Activated B cell treated with CpG ODN at 0.5 μM for 24 hours (primary cell): ENCODE measurements at regions not wholly inside any gene's neighbourhood (a gene's known extent, or its start where the extent isn't known, plus 50 kb on each side); places are given as distances from the start of the nearest gene placed in this dataset.

Experiments
- ATAC-seq: fragments of 200-7000 bp; cut with Tn5 transposase; one replicate; pipeline ENCODE4 v1.10.0; 2021; ENCODE audit warnings: low read depth, mild to moderate bottlenecking, moderate library complexity
- CTCF ChIA-PET: fragments of 350-600 bp; sonication (Branson Sonifier 250); formaldehyde crosslinking; loops from one replicate; lab custom pipeline; 2021; ENCODE audit warnings: antibody characterized with exemption; lab: Charles Lee
- POLR2A ChIA-PET: fragments of 350-600 bp; sonication (Branson Sonifier 250); formaldehyde crosslinking; loops from one replicate; lab custom pipeline; 2021; ENCODE audit warnings: antibody characterized with exemption; lab: Charles Lee
- DNase-seq: peaks from one replicate; pipeline ENCODE4 v3.0.0; 2022
- H3K27ac Mint-ChIP-seq: one replicate; pipeline ENCODE4 v1.8.0; 2020; ENCODE audit warnings: mixed read lengths
- H3K27me3 Mint-ChIP-seq: one replicate; pipeline ENCODE4 v1.8.0; 2021; ENCODE audit warnings: mixed read lengths
- H3K36me3 Mint-ChIP-seq: one replicate; pipeline ENCODE4 v1.8.0; 2021; ENCODE audit warnings: low read depth, mixed read lengths
- H3K4me1 Mint-ChIP-seq: one replicate; pipeline ENCODE4 v1.8.0; 2021; ENCODE audit warnings: mixed read lengths
- H3K4me3 Mint-ChIP-seq: one replicate; pipeline ENCODE4 v1.8.0; 2020; ENCODE audit warnings: mild to moderate bottlenecking, mixed read lengths
- H3K9me3 Mint-ChIP-seq: one replicate; pipeline ENCODE4 v1.8.0; 2020; ENCODE audit warnings: mixed read lengths
- intact Hi-C: fragments of 100-400 bp; cut with micrococcal nuclease; formaldehyde crosslinking; loops from one replicate; pipeline ENCODE4 v1.15.1; 2024
- TF ChIP-seq, protein P1 (sequence below): fragments of 200-600 bp; IDR thresholded peaks from one replicate; pipeline ENCODE4 v1.8.0; 2022; ENCODE audit warnings: antibody characterized with exemption, mild to moderate bottlenecking

- intact Hi-C loops: no loop called here
- CTCF ChIA-PET: no interaction called here
These were observed 287.4 kb upstream of the TARS1 start for GRCh38 chr5:33153372-33153771.

GRCh38 chr5:33153831-33154230 is 286.9 kb upstream of the TARS1 start:
- no peaks in the 10 kb centered on the region for H3K4me1 Mint-ChIP-seq
- TF ChIP-seq, protein P1, sequence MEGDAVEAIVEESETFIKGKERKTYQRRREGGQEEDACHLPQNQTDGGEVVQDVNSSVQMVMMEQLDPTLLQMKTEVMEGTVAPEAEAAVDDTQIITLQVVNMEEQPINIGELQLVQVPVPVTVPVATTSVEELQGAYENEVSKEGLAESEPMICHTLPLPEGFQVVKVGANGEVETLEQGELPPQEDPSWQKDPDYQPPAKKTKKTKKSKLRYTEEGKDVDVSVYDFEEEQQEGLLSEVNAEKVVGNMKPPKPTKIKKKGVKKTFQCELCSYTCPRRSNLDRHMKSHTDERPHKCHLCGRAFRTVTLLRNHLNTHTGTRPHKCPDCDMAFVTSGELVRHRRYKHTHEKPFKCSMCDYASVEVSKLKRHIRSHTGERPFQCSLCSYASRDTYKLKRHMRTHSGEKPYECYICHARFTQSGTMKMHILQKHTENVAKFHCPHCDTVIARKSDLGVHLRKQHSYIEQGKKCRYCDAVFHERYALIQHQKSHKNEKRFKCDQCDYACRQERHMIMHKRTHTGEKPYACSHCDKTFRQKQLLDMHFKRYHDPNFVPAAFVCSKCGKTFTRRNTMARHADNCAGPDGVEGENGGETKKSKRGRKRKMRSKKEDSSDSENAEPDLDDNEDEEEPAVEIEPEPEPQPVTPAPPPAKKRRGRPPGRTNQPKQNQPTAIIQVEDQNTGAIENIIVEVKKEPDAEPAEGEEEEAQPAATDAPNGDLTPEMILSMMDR: no peak
- no peak overlapping the region for H3K27ac Mint-ChIP-seq
- no peaks in the 10 kb centered on the region for H3K9me3 Mint-ChIP-seq
- ChIA-PET POLR2A (no interaction called here), CTCF (no interaction called here)
- no peaks in the 10 kb centered on the region for H3K36me3 Mint-ChIP-seq
- no peak for ATAC-seq
- no peak for DNase-seq
- no peak overlapping the region for H3K4me3 Mint-ChIP-seq
- H3K27me3 Mint-ChIP-seq: no peaks in the 10 kb centered on the region
- intact Hi-C loops: no loop called here

More at GRCh38 chr5:33153372-33153771, 287.4 kb upstream of the TARS1 start:
- Mint-ChIP-seq H3K4me1 (no peaks in the 10 kb centered on the region), H3K4me3 (no peak overlapping the region), H3K36me3 (no peaks in the 10 kb centered on the region), H3K27ac (no peak overlapping the region), H3K27me3 (no peaks in the 10 kb centered on the region), H3K9me3 (no peaks in the 10 kb centered on the region)
- POLR2A ChIA-PET: no interaction called here
- ATAC-seq (no peak), DNase-seq (no peak)
- TF ChIP-seq, protein P1: no peak

DNA sequence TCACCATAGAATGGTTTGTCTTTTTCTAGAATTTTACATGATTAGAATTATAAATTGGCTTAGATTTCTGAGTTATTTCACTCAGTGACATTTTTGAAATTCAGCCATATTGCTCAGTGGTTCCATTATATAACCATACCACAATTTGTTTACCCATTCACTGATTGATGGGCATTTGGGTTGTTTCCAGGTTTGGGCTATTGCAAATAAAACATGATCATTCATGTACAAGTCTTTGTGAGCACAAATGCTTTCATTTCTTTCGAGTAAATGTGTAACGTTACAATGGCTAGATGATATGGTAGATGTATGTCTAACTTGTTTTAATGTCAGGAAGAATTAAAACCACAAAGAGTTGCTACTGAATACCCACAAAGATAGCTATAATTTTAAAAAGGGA is 279.9 kb upstream of the TARS1 start:
- no peak overlapping the region for H3K4me3 Mint-ChIP-seq
- TF ChIP-seq, protein P1: no peak
- ChIA-PET POLR2A (no interaction called here), CTCF (no interaction called here)
- H3K9me3 Mint-ChIP-seq: no peaks in the 10 kb centered on the region
- no peaks in the 10 kb centered on the region for H3K36me3 Mint-ChIP-seq
- DNase-seq (no peak), ATAC-seq (no peak)
- H3K27me3 Mint-ChIP-seq: no peaks in the 10 kb centered on the region
- H3K27ac Mint-ChIP-seq: no peak overlapping the region
- no peaks in the 10 kb centered on the region for H3K4me1 Mint-ChIP-seq
- intact Hi-C loops: no loop called here

DNA sequence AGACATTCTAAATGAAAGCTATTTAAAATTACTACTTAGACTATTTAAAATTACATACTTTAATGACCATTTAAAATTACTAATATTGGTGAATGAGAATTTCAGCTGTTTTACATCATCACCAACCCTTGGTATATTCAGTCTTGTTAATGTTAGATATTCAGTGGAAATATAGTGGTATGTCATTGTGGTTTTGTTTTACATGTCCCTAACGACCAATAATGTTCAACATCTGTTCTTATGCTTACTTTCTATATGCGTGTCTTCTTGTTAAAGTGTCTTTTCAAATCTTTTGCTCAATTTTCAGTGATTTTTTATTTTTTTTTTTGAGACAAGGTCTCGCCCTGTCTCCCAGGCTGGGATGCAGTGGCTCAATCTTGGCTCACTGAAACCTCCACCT is 279.3 kb upstream of the TARS1 start:
- TF ChIP-seq, protein P1: no peak
- ATAC-seq (no peak), DNase-seq (no peak)
- intact Hi-C loops: no loop called here
- Mint-ChIP-seq H3K4me1 (no peaks in the 10 kb centered on the region), H3K9me3 (no peaks in the 10 kb centered on the region), H3K27ac (no peak overlapping the region), H3K4me3 (no peak overlapping the region), H3K27me3 (no peaks in the 10 kb centered on the region), H3K36me3 (no peaks in the 10 kb centered on the region)
- ChIA-PET CTCF (no interaction called here), POLR2A (no interaction called here)

- Mint-ChIP-seq H3K9me3 (no peaks in the 10 kb centered on the region), H3K27ac (no peak overlapping the region), H3K36me3 (no peaks in the 10 kb centered on the region), H3K4me1 (no peaks in the 10 kb centered on the region), H3K4me3 (no peak overlapping the region), H3K27me3 (no peaks in the 10 kb centered on the region)
- ATAC-seq (no peak), DNase-seq (no peak)
- TF ChIP-seq, protein P1: no peak
- POLR2A ChIA-PET: no interaction called here
- CTCF ChIA-PET: no interaction called here
- intact Hi-C loops: no loop called here
These were observed 278.7 kb upstream of the TARS1 start for GRCh38 chr5:33162057-33162456.
